ENCODE measurements at regions not wholly inside any gene's neighbourhood (a gene's known extent, or its start where the extent isn't known, plus 50 kb on each side); places are given as distances from the start of the nearest gene placed in this dataset.

DNA sequence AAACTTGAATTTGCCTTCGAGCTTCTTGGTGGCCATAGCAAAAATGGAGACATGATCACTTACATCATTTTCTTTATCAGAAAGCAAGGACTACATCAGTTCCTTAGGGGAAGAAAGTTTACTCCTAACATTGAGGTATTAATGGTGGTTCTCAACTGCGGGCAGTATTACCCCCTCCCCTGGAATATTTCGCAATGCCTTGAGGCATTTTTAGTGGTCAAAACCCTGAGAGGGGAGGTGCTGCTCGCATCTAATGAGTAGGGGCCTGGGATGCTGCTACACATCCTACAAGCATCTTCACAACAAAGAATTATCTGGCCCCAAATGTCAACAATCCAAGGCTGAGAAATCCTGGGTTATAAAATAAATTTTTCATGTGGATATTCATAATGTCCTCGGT lies 222.2 kb upstream of the TSHZ2 start:
- TF ChIP-seq, protein P1, sequence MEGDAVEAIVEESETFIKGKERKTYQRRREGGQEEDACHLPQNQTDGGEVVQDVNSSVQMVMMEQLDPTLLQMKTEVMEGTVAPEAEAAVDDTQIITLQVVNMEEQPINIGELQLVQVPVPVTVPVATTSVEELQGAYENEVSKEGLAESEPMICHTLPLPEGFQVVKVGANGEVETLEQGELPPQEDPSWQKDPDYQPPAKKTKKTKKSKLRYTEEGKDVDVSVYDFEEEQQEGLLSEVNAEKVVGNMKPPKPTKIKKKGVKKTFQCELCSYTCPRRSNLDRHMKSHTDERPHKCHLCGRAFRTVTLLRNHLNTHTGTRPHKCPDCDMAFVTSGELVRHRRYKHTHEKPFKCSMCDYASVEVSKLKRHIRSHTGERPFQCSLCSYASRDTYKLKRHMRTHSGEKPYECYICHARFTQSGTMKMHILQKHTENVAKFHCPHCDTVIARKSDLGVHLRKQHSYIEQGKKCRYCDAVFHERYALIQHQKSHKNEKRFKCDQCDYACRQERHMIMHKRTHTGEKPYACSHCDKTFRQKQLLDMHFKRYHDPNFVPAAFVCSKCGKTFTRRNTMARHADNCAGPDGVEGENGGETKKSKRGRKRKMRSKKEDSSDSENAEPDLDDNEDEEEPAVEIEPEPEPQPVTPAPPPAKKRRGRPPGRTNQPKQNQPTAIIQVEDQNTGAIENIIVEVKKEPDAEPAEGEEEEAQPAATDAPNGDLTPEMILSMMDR (IDR thresholded peaks at IDR 0.05 in 2 of 3, conservative IDR thresholded peaks at IDR 0.05 in 1 of 3; ENCODE audit: control insufficient read depth in 2 of 3, extremely low read depth in 1 of 3, insufficient read depth in 1 of 3, low read depth in 3 of 3, low read length in 3 of 3): no peak
- TF ChIP-seq TAF1 (IDR thresholded peaks at IDR 0.05; ENCODE audit: borderline replicate concordance, low read depth, low read length) (no peak), SP1 (IDR thresholded peaks at IDR 0.05; ENCODE audit: low read depth, low read length) (no peak), BHLHE40 (IDR thresholded peaks at IDR 0.05; ENCODE audit: borderline replicate concordance in 1 of 2, low read depth in 2 of 2, low read length in 1 of 2) (no peak), FOXK2 (IDR thresholded peaks at IDR 0.05) (no peak), HDAC2 (IDR thresholded peaks at IDR 0.05) (no peak), EZH2 (IDR thresholded peaks at IDR 0.05; ENCODE audit: borderline replicate concordance, control insufficient read depth, low read depth, low read length) (no peak), TCF12 (IDR thresholded peaks at IDR 0.05; ENCODE audit: low read depth, low read length) (no peak), POLR2AphosphoS5 (IDR thresholded peaks at IDR 0.05; ENCODE audit: low read length) (no peak)
- TF ChIP-seq, protein P2, sequence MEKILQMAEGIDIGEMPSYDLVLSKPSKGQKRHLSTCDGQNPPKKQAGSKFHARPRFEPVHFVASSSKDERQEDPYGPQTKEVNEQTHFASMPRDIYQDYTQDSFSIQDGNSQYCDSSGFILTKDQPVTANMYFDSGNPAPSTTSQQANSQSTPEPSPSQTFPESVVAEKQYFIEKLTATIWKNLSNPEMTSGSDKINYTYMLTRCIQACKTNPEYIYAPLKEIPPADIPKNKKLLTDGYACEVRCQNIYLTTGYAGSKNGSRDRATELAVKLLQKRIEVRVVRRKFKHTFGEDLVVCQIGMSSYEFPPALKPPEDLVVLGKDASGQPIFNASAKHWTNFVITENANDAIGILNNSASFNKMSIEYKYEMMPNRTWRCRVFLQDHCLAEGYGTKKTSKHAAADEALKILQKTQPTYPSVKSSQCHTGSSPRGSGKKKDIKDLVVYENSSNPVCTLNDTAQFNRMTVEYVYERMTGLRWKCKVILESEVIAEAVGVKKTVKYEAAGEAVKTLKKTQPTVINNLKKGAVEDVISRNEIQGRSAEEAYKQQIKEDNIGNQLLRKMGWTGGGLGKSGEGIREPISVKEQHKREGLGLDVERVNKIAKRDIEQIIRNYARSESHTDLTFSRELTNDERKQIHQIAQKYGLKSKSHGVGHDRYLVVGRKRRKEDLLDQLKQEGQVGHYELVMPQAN (conservative IDR thresholded peaks at IDR 0.05): no peak
- TF ChIP-seq, protein P3, sequence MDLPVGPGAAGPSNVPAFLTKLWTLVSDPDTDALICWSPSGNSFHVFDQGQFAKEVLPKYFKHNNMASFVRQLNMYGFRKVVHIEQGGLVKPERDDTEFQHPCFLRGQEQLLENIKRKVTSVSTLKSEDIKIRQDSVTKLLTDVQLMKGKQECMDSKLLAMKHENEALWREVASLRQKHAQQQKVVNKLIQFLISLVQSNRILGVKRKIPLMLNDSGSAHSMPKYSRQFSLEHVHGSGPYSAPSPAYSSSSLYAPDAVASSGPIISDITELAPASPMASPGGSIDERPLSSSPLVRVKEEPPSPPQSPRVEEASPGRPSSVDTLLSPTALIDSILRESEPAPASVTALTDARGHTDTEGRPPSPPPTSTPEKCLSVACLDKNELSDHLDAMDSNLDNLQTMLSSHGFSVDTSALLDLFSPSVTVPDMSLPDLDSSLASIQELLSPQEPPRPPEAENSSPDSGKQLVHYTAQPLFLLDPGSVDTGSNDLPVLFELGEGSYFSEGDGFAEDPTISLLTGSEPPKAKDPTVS (IDR thresholded peaks at IDR 0.05; ENCODE audit: low read depth, low read length): no peak

Data from GM12878 (cell line).